ENCODE measurements at regions not wholly inside any gene's neighbourhood (a gene's known extent, or its start where the extent isn't known, plus 50 kb on each side); places are given as distances from the start of the nearest gene placed in this dataset.
A peak's percentile ranks its signal among the peaks of the same experiment; 100 is the strongest.

- ChIA-PET POLR2A (no interaction called here), CTCF (no interaction called here)
- Histone ChIP-seq H3K27ac (ENCODE audit: extremely low read depth, low read depth, low read length) (no peak overlapping the region), H3K36me3 (ENCODE audit: control insufficient read depth in 2 of 2, insufficient read depth in 1 of 2, low read length in 2 of 2) (no peaks in the 10 kb centered on the region), H3K4me3 (ENCODE audit: low read depth, low read length) (no peak overlapping the region), H3K4me1 (ENCODE audit: control insufficient read depth, insufficient read depth, low read length) (no peaks in the 10 kb centered on the region; the same call in 1 of the 2 replicates), H3K9me3 (ENCODE audit: control insufficient read depth, insufficient read depth, low read depth, low read length) (no peaks in the 10 kb centered on the region)
- no peak for TF ChIP-seq ZNF311 (tag by site-specific recombination; IDR thresholded peaks at IDR 0.05; ENCODE audit: borderline replicate concordance)
Observed at GRCh38 chr7:94303118-94303517, 91.6 kb upstream of the COL1A2 start.

GRCh38 chr7:94303695-94304094 lies 91.0 kb upstream of the COL1A2 start:
- Histone ChIP-seq H3K9me3 (ENCODE audit: control insufficient read depth, insufficient read depth, low read depth, low read length) (no peaks in the 10 kb centered on the region), H3K4me3 (ENCODE audit: low read depth, low read length) (no peak overlapping the region), H3K27ac (ENCODE audit: extremely low read depth, low read depth, low read length) (no peak overlapping the region), H3K36me3 (ENCODE audit: control insufficient read depth in 2 of 2, insufficient read depth in 1 of 2, low read length in 2 of 2) (no peaks in the 10 kb centered on the region), H3K4me1 (ENCODE audit: control insufficient read depth, insufficient read depth, low read length) (no peaks in the 10 kb centered on the region; the same call in 1 of the 2 replicates)
- TF ChIP-seq KLF10 (tag by site-specific recombination; IDR thresholded peaks at IDR 0.05) (no peak), ZNF623 (tag by site-specific recombination; IDR thresholded peaks at IDR 0.05) (no peak), PRDM10 (tag by site-specific recombination; IDR thresholded peaks at IDR 0.05) (no peak)
- CTCF ChIA-PET: interaction anchor here (0.6 to 0.7 kb wide), 2 partner anchors 92 to 1904 kb away, joined by 3 read pairs; partner anchors contain the start of gene COL1A2
- POLR2A ChIA-PET: no interaction called here

GRCh38 chr7:94304878-94305277 lies 89.8 kb upstream of the COL1A2 start:
- TF ChIP-seq ZNF623 (tag by site-specific recombination; IDR thresholded peaks at IDR 0.05) (peak; percentile 67), PRDM2 (tag by site-specific recombination; IDR thresholded peaks at IDR 0.05; ENCODE audit: borderline replicate concordance) (no peak), ZNF366 (tag by site-specific recombination; conservative IDR thresholded peaks at IDR 0.05) (no peak), ZNF184 (tag by site-specific recombination; IDR thresholded peaks at IDR 0.05) (no peak)
- POLR2A ChIA-PET: no interaction called here

DNA sequence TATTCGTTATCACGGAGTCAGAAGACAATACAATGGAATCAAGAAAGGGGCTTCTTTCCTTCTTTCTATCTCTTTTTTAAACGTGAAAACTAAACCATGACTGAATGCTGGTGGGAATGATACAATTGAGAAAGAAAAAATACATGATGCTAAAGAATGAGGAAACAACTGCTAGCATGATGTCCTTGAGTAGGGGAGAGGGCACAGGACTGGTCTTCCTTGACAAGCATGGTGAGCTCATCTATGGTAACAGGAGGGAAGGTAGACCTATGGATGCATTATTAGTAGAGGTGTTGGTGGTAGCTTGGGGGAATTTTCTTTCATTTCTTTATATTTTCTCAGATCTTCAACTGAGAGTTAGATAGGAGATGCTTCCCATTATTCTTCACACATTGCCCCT lies 88.9 kb upstream of the COL1A2 start:
- TF ChIP-seq BCL6B (tag by site-specific recombination; IDR thresholded peaks at IDR 0.05) (no peak), REPIN1 (tag by site-specific recombination; IDR thresholded peaks at IDR 0.05; ENCODE audit: low read depth) (no peak), ZSCAN30 (tag by site-specific recombination; IDR thresholded peaks at IDR 0.05) (no peak), ZBTB7A (tag by site-specific recombination; IDR thresholded peaks at IDR 0.05; ENCODE audit: low read depth) (no peak)
- ChIA-PET CTCF (interaction anchor here (1.0 to 1.1 kb wide), 2 partner anchors 9 to 89 kb away, joined by 3 read pairs; partner anchors contain the start of gene COL1A2), POLR2A (no interaction called here)
- Histone ChIP-seq H3K36me3 (ENCODE audit: control insufficient read depth in 2 of 2, insufficient read depth in 1 of 2, low read length in 2 of 2) (no peaks in the 10 kb centered on the region), H3K4me3 (ENCODE audit: low read depth, low read length) (no peak overlapping the region), H3K4me1 (ENCODE audit: control insufficient read depth, insufficient read depth, low read length) (no peaks in the 10 kb centered on the region; the same call in 1 of the 2 replicates), H3K27ac (ENCODE audit: extremely low read depth, low read depth, low read length) (no peak overlapping the region), H3K9me3 (ENCODE audit: control insufficient read depth, insufficient read depth, low read depth, low read length) (no peaks in the 10 kb centered on the region)

More at GRCh38 chr7:94304878-94305277, 89.8 kb upstream of the COL1A2 start:
- no peaks in the 10 kb centered on the region; the same call in 1 of the 2 replicates for H3K4me1 ChIP-seq (ENCODE audit: control insufficient read depth, insufficient read depth, low read length)
- no peak overlapping the region for H3K27ac ChIP-seq (ENCODE audit: extremely low read depth, low read depth, low read length)
- H3K9me3 ChIP-seq (ENCODE audit: control insufficient read depth, insufficient read depth, low read depth, low read length): no peaks in the 10 kb centered on the region
- CTCF ChIA-PET: interaction anchor here (0.6 to 1.0 kb wide), 2 partner anchors 8 to 93 kb away, joined by 3 read pairs; no protein-coding TSS in a partner anchor
- no peaks in the 10 kb centered on the region for H3K36me3 ChIP-seq (ENCODE audit: control insufficient read depth in 2 of 2, insufficient read depth in 1 of 2, low read length in 2 of 2)
- H3K4me3 ChIP-seq (ENCODE audit: low read depth, low read length): no peak overlapping the region
